Hematopoietic multipotent progenitor cell treated with erythropoietin and hydrocortisone succinate and interleukin-3 and kit ligand, for 4 days (in vitro differentiated cells): ENCODE measurements at regions not wholly inside any gene's neighbourhood (a gene's known extent, or its start where the extent isn't known, plus 50 kb on each side); places are given as distances from the start of the nearest gene placed in this dataset.
A peak's percentile ranks its signal among the peaks of the same experiment; 100 is the strongest.
"Not testable (repeated sequence)": the region's sequence is repeated elsewhere in the genome, so short reads cannot be mapped to it uniquely, and the experiment has no call there.

Experiments used
- DNase-seq: peaks from one replicate; pipeline ENCODE4 v3.0.0-alpha.2; 2015

GRCh38 chr1:191525944-191526343, 632.3 kb upstream of the RGS18 start:
- not testable (repeated sequence) for DNase-seq

- DNase-seq = no peak
Observed at GRCh38 chr1:191528275-191528674, 630.0 kb upstream of the RGS18 start.

- DNase-seq = no peak
Observed at GRCh38 chr1:191530928-191531327, 627.3 kb upstream of the RGS18 start.

- DNase-seq = no peak
Observed at GRCh38 chr1:191533254-191533653, 625.0 kb upstream of the RGS18 start.

GRCh38 chr1:191536791-191537429, 621.4 kb upstream of the RGS18 start:
- DNase-seq = peak; percentile 2

GRCh38 chr1:191541758-191542157, 616.5 kb upstream of the RGS18 start:
- DNase-seq = no peak

GRCh38 chr1:191542444-191542843, 615.8 kb upstream of the RGS18 start:
- DNase-seq = no peak

- no peak for DNase-seq
Observed at GRCh38 chr1:191546803-191547202, 611.5 kb upstream of the RGS18 start.

- DNase-seq = no peak
Observed at GRCh38 chr1:191551019-191551418, 607.2 kb upstream of the RGS18 start.

GRCh38 chr1:191558379-191558778, 599.9 kb upstream of the RGS18 start:
- no peak for DNase-seq

- no peak for DNase-seq
Observed at GRCh38 chr1:191561276-191561675, 597.0 kb upstream of the RGS18 start.

- no peak for DNase-seq
Observed at GRCh38 chr1:191564275-191564674, 594.0 kb upstream of the RGS18 start.

- DNase-seq = peak; percentile 14
Observed at GRCh38 chr1:191572479-191572878, 585.8 kb upstream of the RGS18 start.

GRCh38 chr1:191575180-191575579, 583.1 kb upstream of the RGS18 start:
- DNase-seq = no peak

GRCh38 chr1:191575746-191576145, 582.5 kb upstream of the RGS18 start:
- no peak for DNase-seq

GRCh38 chr1:191577213-191577612, 581.0 kb upstream of the RGS18 start:
- DNase-seq = no peak

GRCh38 chr1:191578281-191578680, 580.0 kb upstream of the RGS18 start:
- DNase-seq = no peak

- no peak for DNase-seq
Observed at GRCh38 chr1:191579019-191579418, 579.2 kb upstream of the RGS18 start.

- peak; percentile 72 for DNase-seq
Observed at GRCh38 chr1:191582169-191582568, 576.1 kb upstream of the RGS18 start.

- no peak for DNase-seq
Observed at GRCh38 chr1:191585095-191585494, 573.2 kb upstream of the RGS18 start.

GRCh38 chr1:191588905-191589304, 569.4 kb upstream of the RGS18 start:
- no peak for DNase-seq

GRCh38 chr1:191589536-191589935, 568.7 kb upstream of the RGS18 start:
- no peak for DNase-seq

- DNase-seq = no peak
Observed at GRCh38 chr1:191590578-191590977, 567.7 kb upstream of the RGS18 start.

GRCh38 chr1:191592039-191592438, 566.2 kb upstream of the RGS18 start:
- no peak for DNase-seq

GRCh38 chr1:191592907-191593306, 565.4 kb upstream of the RGS18 start:
- no peak for DNase-seq

GRCh38 chr1:191595170-191595569, 563.1 kb upstream of the RGS18 start:
- DNase-seq = no peak
